ENCODE measurements at regions not wholly inside any gene's neighbourhood (a gene's known extent, or its start where the extent isn't known, plus 50 kb on each side); places are given as distances from the start of the nearest gene placed in this dataset.

GRCh38 chr7:37526623-37527022 lies 78.0 kb upstream of the ELMO1 start:
- no peaks in the 10 kb centered on the region for H3K9me3 ChIP-seq (ENCODE audit: control insufficient read depth, low read length)
- WGBS, 2 experiments: 90 to 94% methylated on average over 3 to 4 of the region's 4 CpGs
- H3K4me1 ChIP-seq (ENCODE audit: control insufficient read depth, insufficient read depth, low read length): no peaks in the 10 kb centered on the region
- no peak overlapping the region for H3K27ac ChIP-seq (ENCODE audit: insufficient read depth, low read depth, low read length, poor library complexity, severe bottlenecking)
- no peaks in the 10 kb centered on the region for H3K27me3 ChIP-seq (ENCODE audit: control insufficient read depth, insufficient read depth, low read length, poor library complexity, severe bottlenecking)
- no peak overlapping the region for H3K4me3 ChIP-seq (ENCODE audit: insufficient read depth, low read depth, low read length)
- H3K36me3 ChIP-seq (ENCODE audit: control insufficient read depth, insufficient read depth, low read length): no peaks in the 10 kb centered on the region

- H3K9me3 ChIP-seq (ENCODE audit: control insufficient read depth, low read length): no peaks in the 10 kb centered on the region
- no peak overlapping the region for H3K27ac ChIP-seq (ENCODE audit: insufficient read depth, low read depth, low read length, poor library complexity, severe bottlenecking)
- H3K4me1 ChIP-seq (ENCODE audit: control insufficient read depth, insufficient read depth, low read length): no peaks in the 10 kb centered on the region
- H3K27me3 ChIP-seq (ENCODE audit: control insufficient read depth, insufficient read depth, low read length, poor library complexity, severe bottlenecking): no peaks in the 10 kb centered on the region
- no peak overlapping the region for H3K4me3 ChIP-seq (ENCODE audit: insufficient read depth, low read depth, low read length)
- H3K36me3 ChIP-seq (ENCODE audit: control insufficient read depth, insufficient read depth, low read length): no peaks in the 10 kb centered on the region
- WGBS, 2 experiments: 94 to 95% methylated on average over 4 of the region's 4 CpGs
Observed at GRCh38 chr7:37527109-37527508, 78.4 kb upstream of the ELMO1 start.

- 88 to 94% methylated on average over 6 of the region's 6 CpGs for WGBS, 2 experiments
- H3K4me3 ChIP-seq (ENCODE audit: insufficient read depth, low read depth, low read length): no peak overlapping the region
- H3K27me3 ChIP-seq (ENCODE audit: control insufficient read depth, insufficient read depth, low read length, poor library complexity, severe bottlenecking): no peaks in the 10 kb centered on the region
- no peak overlapping the region for H3K27ac ChIP-seq (ENCODE audit: insufficient read depth, low read depth, low read length, poor library complexity, severe bottlenecking)
- H3K4me1 ChIP-seq (ENCODE audit: control insufficient read depth, insufficient read depth, low read length): no peaks in the 10 kb centered on the region
- no peaks in the 10 kb centered on the region for H3K9me3 ChIP-seq (ENCODE audit: control insufficient read depth, low read length)
- no peaks in the 10 kb centered on the region for H3K36me3 ChIP-seq (ENCODE audit: control insufficient read depth, insufficient read depth, low read length)
Observed at GRCh38 chr7:37531225-37531624, 82.6 kb upstream of the ELMO1 start.

- Histone ChIP-seq H3K27me3 (ENCODE audit: control insufficient read depth, insufficient read depth, low read length, poor library complexity, severe bottlenecking) (no peaks in the 10 kb centered on the region), H3K4me1 (ENCODE audit: control insufficient read depth, insufficient read depth, low read length) (no peaks in the 10 kb centered on the region), H3K36me3 (ENCODE audit: control insufficient read depth, insufficient read depth, low read length) (no peaks in the 10 kb centered on the region), H3K27ac (ENCODE audit: insufficient read depth, low read depth, low read length, poor library complexity, severe bottlenecking) (no peak overlapping the region), H3K9me3 (ENCODE audit: control insufficient read depth, low read length) (no peaks in the 10 kb centered on the region), H3K4me3 (ENCODE audit: insufficient read depth, low read depth, low read length) (no peak overlapping the region)
- WGBS, 2 experiments: 95 to 99% methylated on average over 2 to 3 of the region's 3 CpGs
Observed at GRCh38 chr7:37532636-37533035, 84.0 kb upstream of the ELMO1 start.

- H3K27ac ChIP-seq (ENCODE audit: insufficient read depth, low read depth, low read length, poor library complexity, severe bottlenecking): no peak overlapping the region
- 56 to 67% methylated on average over 7 of the region's 7 CpGs for WGBS, 2 experiments
- H3K36me3 ChIP-seq (ENCODE audit: control insufficient read depth, insufficient read depth, low read length): no peaks in the 10 kb centered on the region
Observed at GRCh38 chr7:37534893-37535610, 86.4 kb upstream of the ELMO1 start.

GRCh38 chr7:37535841-37536240 lies 87.2 kb upstream of the ELMO1 start:
- no peaks in the 10 kb centered on the region for H3K9me3 ChIP-seq (ENCODE audit: control insufficient read depth, low read length)
- no peaks in the 10 kb centered on the region for H3K27me3 ChIP-seq (ENCODE audit: control insufficient read depth, insufficient read depth, low read length, poor library complexity, severe bottlenecking)
- H3K4me1 ChIP-seq (ENCODE audit: control insufficient read depth, insufficient read depth, low read length): no peaks in the 10 kb centered on the region
- no peak overlapping the region for H3K27ac ChIP-seq (ENCODE audit: insufficient read depth, low read depth, low read length, poor library complexity, severe bottlenecking)
- no peaks in the 10 kb centered on the region for H3K36me3 ChIP-seq (ENCODE audit: control insufficient read depth, insufficient read depth, low read length)
- H3K4me3 ChIP-seq (ENCODE audit: insufficient read depth, low read depth, low read length): no peak overlapping the region

More at GRCh38 chr7:37534893-37535610, 86.4 kb upstream of the ELMO1 start:
- Histone ChIP-seq H3K9me3 (ENCODE audit: control insufficient read depth, low read length) (no peaks in the 10 kb centered on the region), H3K4me3 (ENCODE audit: insufficient read depth, low read depth, low read length) (no peak overlapping the region), H3K4me1 (ENCODE audit: control insufficient read depth, insufficient read depth, low read length) (no peaks in the 10 kb centered on the region), H3K27me3 (ENCODE audit: control insufficient read depth, insufficient read depth, low read length, poor library complexity, severe bottlenecking) (no peaks in the 10 kb centered on the region)

GRCh38 chr7:37536706-37537105 lies 88.0 kb upstream of the ELMO1 start:
- no peaks in the 10 kb centered on the region for H3K27me3 ChIP-seq (ENCODE audit: control insufficient read depth, insufficient read depth, low read length, poor library complexity, severe bottlenecking)

GRCh38 chr7:37537439-37537838 lies 88.8 kb upstream of the ELMO1 start:
- H3K27ac ChIP-seq (ENCODE audit: insufficient read depth, low read depth, low read length, poor library complexity, severe bottlenecking): no peak overlapping the region
- 96 to 100% methylated on average over 5 of the region's 5 CpGs for WGBS, 2 experiments
- H3K9me3 ChIP-seq (ENCODE audit: control insufficient read depth, low read length): no peaks in the 10 kb centered on the region

More at GRCh38 chr7:37536706-37537105, 88.0 kb upstream of the ELMO1 start:
- Histone ChIP-seq H3K4me3 (ENCODE audit: insufficient read depth, low read depth, low read length) (no peak overlapping the region), H3K4me1 (ENCODE audit: control insufficient read depth, insufficient read depth, low read length) (no peaks in the 10 kb centered on the region), H3K9me3 (ENCODE audit: control insufficient read depth, low read length) (no peaks in the 10 kb centered on the region), H3K27ac (ENCODE audit: insufficient read depth, low read depth, low read length, poor library complexity, severe bottlenecking) (no peak overlapping the region), H3K36me3 (ENCODE audit: control insufficient read depth, insufficient read depth, low read length) (no peaks in the 10 kb centered on the region)
- WGBS, 2 experiments: 92 to 93% methylated on average over 4 of the region's 4 CpGs

GRCh38 chr7:37538945-37539344 lies 90.3 kb upstream of the ELMO1 start:
- H3K9me3 ChIP-seq (ENCODE audit: control insufficient read depth, low read length): no peaks in the 10 kb centered on the region
- no peaks in the 10 kb centered on the region for H3K36me3 ChIP-seq (ENCODE audit: control insufficient read depth, insufficient read depth, low read length)
- no peaks in the 10 kb centered on the region for H3K27me3 ChIP-seq (ENCODE audit: control insufficient read depth, insufficient read depth, low read length, poor library complexity, severe bottlenecking)
- 93% methylated on average over 4 of the region's 4 CpGs for WGBS, 2 experiments
- no peak overlapping the region for H3K27ac ChIP-seq (ENCODE audit: insufficient read depth, low read depth, low read length, poor library complexity, severe bottlenecking)
- H3K4me3 ChIP-seq (ENCODE audit: insufficient read depth, low read depth, low read length): no peak overlapping the region
- H3K4me1 ChIP-seq (ENCODE audit: control insufficient read depth, insufficient read depth, low read length): no peaks in the 10 kb centered on the region

More at GRCh38 chr7:37537439-37537838, 88.8 kb upstream of the ELMO1 start:
- Histone ChIP-seq H3K4me1 (ENCODE audit: control insufficient read depth, insufficient read depth, low read length) (no peaks in the 10 kb centered on the region), H3K27me3 (ENCODE audit: control insufficient read depth, insufficient read depth, low read length, poor library complexity, severe bottlenecking) (no peaks in the 10 kb centered on the region), H3K4me3 (ENCODE audit: insufficient read depth, low read depth, low read length) (no peak overlapping the region), H3K36me3 (ENCODE audit: control insufficient read depth, insufficient read depth, low read length) (no peaks in the 10 kb centered on the region)

GRCh38 chr7:37540917-37541316 lies 92.3 kb upstream of the ELMO1 start:
- WGBS, 2 experiments: 92% methylated on average over 9 of the region's 9 CpGs
- Histone ChIP-seq H3K9me3 (ENCODE audit: control insufficient read depth, low read length) (no peaks in the 10 kb centered on the region), H3K27me3 (ENCODE audit: control insufficient read depth, insufficient read depth, low read length, poor library complexity, severe bottlenecking) (no peaks in the 10 kb centered on the region), H3K4me1 (ENCODE audit: control insufficient read depth, insufficient read depth, low read length) (no peaks in the 10 kb centered on the region), H3K36me3 (ENCODE audit: control insufficient read depth, insufficient read depth, low read length) (no peaks in the 10 kb centered on the region), H3K27ac (ENCODE audit: insufficient read depth, low read depth, low read length, poor library complexity, severe bottlenecking) (no peak overlapping the region), H3K4me3 (ENCODE audit: insufficient read depth, low read depth, low read length) (no peak overlapping the region)
